Fibroblast of mammary gland (primary cell): ENCODE measurements at regions not wholly inside any gene's neighbourhood (a gene's known extent, or its start where the extent isn't known, plus 50 kb on each side); places are given as distances from the start of the nearest gene placed in this dataset.

Experiments used
- DNase-seq: peaks from one replicate; pipeline ENCODE4 v3.0.0-alpha.2; 2010; ENCODE audit warnings: low read depth
- H3K4me3 ChIP-seq: 2 replicates; pipeline ENCODE4 v1.5.1; 2011; ENCODE audit warnings: low read depth, mild to moderate bottlenecking, low read length, moderate library complexity; ENCODE audit not compliant: control insufficient read depth
- TF ChIP-seq, protein P1 (sequence below): conservative IDR thresholded peaks from 2 replicates; pipeline ENCODE4 v1.5.1; 2011; ENCODE audit warnings: low read depth, low read length, inconsistent platforms; ENCODE audit not compliant: control insufficient read depth, insufficient read depth

- H3K4me3 ChIP-seq: no peak overlapping the region
- no peak for DNase-seq
Observed at GRCh38 chr14:103283916-103284315, 50.1 kb upstream of the EIF5 start.

More at GRCh38 chr14:103283916-103284315, 50.1 kb upstream of the EIF5 start:
- TF ChIP-seq, protein P1, sequence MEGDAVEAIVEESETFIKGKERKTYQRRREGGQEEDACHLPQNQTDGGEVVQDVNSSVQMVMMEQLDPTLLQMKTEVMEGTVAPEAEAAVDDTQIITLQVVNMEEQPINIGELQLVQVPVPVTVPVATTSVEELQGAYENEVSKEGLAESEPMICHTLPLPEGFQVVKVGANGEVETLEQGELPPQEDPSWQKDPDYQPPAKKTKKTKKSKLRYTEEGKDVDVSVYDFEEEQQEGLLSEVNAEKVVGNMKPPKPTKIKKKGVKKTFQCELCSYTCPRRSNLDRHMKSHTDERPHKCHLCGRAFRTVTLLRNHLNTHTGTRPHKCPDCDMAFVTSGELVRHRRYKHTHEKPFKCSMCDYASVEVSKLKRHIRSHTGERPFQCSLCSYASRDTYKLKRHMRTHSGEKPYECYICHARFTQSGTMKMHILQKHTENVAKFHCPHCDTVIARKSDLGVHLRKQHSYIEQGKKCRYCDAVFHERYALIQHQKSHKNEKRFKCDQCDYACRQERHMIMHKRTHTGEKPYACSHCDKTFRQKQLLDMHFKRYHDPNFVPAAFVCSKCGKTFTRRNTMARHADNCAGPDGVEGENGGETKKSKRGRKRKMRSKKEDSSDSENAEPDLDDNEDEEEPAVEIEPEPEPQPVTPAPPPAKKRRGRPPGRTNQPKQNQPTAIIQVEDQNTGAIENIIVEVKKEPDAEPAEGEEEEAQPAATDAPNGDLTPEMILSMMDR: no peak
